GM12864 (cell line): ENCODE measurements at regions not wholly inside any gene's neighbourhood (a gene's known extent, or its start where the extent isn't known, plus 50 kb on each side); places are given as distances from the start of the nearest gene placed in this dataset.

Experiments used
- DNase-seq: peaks from one replicate; pipeline ENCODE4 v3.0.0-alpha.2; 2011; ENCODE audit warnings: low read depth
- H3K4me3 ChIP-seq: 2 replicates; pipeline ENCODE4 v1.5.1; 2011; ENCODE audit warnings: mild to moderate bottlenecking, low read depth, low read length, control low read depth
- CTCF ChIP-seq: IDR thresholded peaks from 2 replicates; pipeline ENCODE4 v1.5.1; 2011; ENCODE audit warnings: low read depth, mild to moderate bottlenecking, moderate library complexity, low read length, control low read depth, inconsistent platforms; ENCODE audit errors: missing control alignments

DNA sequence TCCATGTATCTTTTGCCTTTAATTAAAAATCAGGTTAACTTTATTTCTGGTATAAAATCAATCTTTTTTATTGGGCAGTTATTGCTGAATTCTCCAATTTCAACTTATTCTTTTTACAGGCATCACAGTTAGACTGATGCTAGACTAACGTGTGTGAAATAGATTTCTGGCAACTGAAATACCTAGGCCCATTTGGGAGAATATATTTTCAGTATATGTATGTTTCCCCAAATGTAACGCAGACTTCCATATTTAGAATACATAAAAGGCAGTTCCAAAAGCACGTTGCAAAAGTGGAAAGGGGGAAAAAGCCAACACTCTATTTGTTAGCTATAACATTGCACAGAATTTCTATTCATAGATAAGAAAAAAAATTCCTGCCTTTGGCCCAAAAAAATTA is 297.0 kb downstream of the ATP23 start:
- TF ChIP-seq CTCF = no peak
- DNase-seq = no peak
- H3K4me3 ChIP-seq = no peak overlapping the region

GRCh38 chr12:58241099-58241498 is 299.7 kb downstream of the ATP23 start:
- no peak for DNase-seq
- no peak for TF ChIP-seq CTCF
- no peak overlapping the region for H3K4me3 ChIP-seq

GRCh38 chr12:58242796-58243630 is 301.6 kb downstream of the ATP23 start:
- H3K4me3 ChIP-seq = no peak overlapping the region
- TF ChIP-seq CTCF = no peak
- no peak for DNase-seq

- TF ChIP-seq CTCF = no peak
- H3K4me3 ChIP-seq = no peak overlapping the region
- DNase-seq = no peak
Observed at GRCh38 chr12:58247633-58248032, 306.3 kb downstream of the ATP23 start.

DNA sequence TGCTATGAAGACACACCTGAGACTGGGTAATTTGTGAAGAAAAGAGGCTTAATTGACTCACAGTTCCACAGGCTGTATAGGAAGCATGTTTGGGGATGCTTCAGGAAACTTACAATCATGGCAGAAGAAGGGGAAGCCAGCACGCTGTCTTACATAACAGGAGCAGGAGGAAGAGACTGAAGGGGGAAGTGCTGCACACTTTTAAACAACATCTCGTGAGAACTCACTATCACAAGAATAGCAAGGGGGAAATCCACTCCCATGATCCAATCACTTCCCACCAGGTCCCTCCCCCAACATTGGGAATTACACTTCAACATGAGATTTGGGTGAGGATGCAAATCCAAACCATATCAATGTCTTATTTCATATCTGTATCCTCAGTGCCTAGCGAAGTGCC is 307.2 kb downstream of the ATP23 start:
- no peak for DNase-seq
- TF ChIP-seq CTCF = no peak
- no peak overlapping the region for H3K4me3 ChIP-seq

DNA sequence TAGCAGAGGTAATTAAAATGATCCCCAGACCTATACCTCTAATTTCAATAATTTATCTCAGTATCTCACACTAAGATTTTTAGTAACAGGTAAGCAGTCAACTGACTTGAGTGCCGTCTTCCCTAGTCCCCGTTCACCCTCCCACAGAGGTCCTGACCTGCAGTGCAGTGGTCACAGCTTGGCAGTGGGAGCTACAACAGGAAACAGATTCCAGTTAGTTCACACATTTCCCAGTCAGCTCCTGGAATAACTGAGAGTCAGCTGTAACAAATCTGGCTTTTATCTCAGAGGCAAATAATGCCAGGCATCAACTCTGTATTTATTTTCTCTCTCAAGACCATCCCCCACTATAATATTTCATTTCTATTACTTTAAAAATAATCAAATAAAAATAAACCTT is 308.2 kb downstream of the ATP23 start:
- no peak for DNase-seq
- no peak overlapping the region for H3K4me3 ChIP-seq
- TF ChIP-seq CTCF = no peak

DNA sequence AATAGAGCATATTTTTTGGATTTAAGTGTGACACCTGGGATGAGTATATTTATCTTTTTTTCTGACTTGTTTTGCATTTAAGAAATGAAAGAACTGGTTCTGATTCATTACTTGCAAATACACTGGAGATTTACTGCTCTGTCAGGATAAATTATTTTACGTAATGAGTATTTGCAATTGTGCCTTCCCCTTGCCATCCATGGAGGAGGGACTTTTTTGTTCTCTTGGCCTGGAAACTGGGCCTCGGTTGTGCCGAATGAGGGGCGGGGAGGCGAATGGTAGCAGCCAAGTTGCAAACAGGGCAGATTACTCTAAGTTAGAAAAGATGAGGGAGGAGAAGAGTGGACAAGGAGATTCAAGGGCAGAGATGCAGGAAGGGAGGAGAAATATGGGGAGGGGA is 308.7 kb downstream of the ATP23 start:
- no peak for DNase-seq
- no peak for TF ChIP-seq CTCF
- no peak overlapping the region for H3K4me3 ChIP-seq
